Cerebellar cortex (tissue), 1 donor: ENCODE measurements at regions not wholly inside any gene's neighbourhood (a gene's known extent, or its start where the extent isn't known, plus 50 kb on each side); places are given as distances from the start of the nearest gene placed in this dataset.

Experiments
- DNase-seq: peaks from one replicate; pipeline ENCODE4 v3.0.0-alpha.2; 2015; ENCODE audit warnings: low spot score

GRCh38 chr11:105192115-105192514 lies 52.5 kb upstream of the CARD18 start:
- no peak for DNase-seq

GRCh38 chr11:105189581-105189980 lies 50.0 kb upstream of the CARD18 start:
- no peak for DNase-seq
